ENCODE measurements at regions not wholly inside any gene's neighbourhood (a gene's known extent, or its start where the extent isn't known, plus 50 kb on each side); places are given as distances from the start of the nearest gene placed in this dataset.
"Not testable (repeated sequence)": the region's sequence is repeated elsewhere in the genome, so short reads cannot be mapped to it uniquely, and the experiment has no call there.

DNA sequence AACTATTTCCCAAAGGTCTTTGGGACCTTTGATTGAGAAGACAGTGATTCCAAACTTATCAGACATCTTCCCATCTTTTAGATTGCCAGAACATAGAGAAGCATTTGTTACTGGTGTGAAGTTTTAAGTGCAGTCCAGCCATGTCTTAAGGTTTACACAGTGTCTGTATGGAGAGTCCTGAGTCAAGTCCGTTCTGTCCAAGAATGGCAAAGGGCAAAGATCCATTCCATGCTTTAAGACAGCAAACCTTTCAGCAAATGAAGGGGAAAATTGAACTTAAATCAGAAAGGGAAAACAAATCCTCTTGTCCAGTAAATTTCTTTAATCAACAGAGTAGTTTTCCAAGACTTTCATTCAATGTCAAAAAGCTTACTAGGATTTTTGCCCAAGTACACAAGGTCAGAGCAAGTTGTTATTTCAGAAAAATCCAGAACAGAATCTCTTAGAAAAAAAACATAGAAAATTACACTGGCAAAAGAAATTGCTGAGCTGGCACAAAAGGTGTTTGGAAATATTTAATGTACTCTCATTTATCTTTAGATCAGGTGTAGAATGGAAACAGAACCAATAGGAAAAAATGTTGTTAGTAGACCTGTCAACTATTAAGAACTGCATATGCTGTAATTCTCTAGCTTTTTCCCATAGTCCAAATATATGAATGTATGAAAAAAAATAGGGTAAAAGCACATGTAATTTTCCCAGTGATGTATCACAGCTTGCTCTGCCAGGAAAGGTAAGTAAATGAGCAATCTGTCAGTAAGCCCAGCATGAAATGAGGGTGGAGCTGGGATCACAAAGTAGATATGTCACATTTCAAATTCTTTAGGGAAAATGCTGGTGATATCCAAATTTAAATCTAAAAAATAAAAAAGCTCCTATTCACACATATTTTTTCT is 1099.9 kb downstream of the TUSC7 start:
- DNase-seq: no peak

DNA sequence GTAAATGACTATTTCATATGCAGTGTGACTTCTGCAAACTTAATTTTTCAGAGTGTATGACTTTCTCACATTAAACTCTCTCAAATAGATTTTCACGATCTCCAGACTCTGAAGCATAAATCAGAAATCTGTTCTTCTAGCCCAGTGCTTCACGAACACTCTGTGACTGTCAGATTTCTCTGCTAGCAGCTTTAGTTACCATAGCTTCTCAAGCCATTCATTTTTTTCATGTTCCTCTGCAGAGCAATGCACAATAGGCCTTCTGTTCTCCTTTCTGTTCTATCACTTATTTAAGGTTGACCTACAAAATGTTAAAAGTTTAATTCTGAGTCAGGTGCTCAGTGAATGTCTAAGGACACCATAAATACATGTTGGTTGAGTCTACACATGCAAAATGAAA is 1102.2 kb downstream of the TUSC7 start:
- DNase-seq: no peak

DNA sequence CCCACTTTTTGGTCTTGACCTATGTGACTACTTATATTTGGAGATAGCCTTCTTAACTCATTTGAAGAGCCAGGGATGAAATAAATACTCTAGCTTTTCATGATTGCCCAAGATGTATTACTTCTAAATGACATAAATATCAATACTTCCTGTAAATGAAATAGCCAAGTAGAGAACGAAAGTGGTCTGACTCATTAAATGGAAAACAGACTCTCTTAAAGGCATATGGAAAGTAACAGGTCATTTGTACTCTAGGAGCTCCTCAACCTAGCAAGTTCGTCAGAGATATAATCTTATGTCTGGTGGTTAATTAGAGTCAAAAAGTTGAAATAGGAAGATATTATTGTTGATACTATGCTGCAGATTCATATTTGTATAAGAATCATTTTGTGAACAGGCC is 1105.4 kb downstream of the TUSC7 start:
- no peak for DNase-seq

DNA sequence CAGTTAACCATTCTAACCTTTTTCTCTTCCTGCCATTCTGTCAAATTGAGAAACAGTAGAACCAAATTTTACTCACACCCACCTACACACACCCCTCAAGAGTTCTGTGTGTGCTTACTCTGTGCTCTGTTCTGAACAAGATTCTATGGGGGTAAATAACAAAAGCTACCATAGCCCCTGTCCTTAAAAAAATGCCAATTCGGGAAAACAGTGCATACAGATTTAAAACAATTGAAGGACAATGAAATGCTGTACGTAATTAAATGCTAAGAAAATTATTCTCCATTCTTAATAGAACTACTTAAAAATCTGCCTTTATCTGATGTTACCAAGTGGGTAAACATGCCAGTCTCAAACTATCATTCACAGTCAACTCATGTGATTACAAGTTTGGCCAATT is 1107.5 kb downstream of the TUSC7 start:
- DNase-seq: no peak

DNA sequence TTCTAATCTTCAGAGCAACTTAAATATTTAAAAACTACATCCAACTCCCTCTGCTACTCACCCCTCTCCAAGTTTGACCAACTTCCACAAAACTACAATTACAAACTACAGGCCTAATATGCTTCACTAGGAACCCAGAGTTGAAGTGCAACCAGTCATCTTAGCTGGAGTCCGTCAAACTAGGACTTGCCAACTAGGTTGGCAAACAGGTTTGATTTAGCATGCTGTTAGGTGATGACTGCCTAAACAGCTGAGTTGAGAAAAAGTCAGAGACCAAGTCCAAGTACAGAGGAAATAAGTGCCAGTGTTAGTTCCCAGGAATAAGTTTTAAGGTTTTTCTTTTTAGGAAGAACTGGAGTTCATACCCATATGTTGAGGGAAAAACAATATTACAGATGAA is 1109.0 kb downstream of the TUSC7 start:
- DNase-seq: no peak

DNA sequence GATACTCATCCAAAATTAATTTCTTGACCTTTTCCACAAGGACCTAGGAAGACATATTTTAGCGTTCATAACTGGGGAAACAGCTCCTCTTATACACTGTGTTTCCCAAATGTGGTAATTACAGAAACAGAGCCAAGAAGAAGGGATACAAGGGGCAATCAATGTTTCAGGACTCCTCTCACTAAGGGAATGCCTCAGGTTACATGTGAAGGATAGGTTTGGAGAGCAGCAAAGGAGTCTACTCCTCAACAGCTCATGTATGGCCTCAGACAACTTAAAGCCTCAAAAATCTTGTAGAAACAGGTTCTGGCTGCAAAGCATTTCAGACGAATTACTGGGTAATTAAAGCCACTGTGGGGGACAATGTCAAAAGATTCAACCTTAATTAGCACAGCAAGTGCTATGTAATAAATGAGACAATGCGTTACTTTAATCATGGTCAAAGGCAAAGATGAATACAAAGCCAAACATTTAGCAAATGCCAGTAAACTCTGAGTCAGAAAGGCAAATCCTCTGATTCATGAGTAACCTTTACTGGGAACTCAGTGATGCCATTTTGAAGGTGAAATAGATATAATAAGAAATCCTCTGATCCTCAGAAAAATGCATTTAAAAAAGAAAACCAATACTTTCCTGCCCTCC is 1111.2 kb downstream of the TUSC7 start:
- no peak for DNase-seq

DNA sequence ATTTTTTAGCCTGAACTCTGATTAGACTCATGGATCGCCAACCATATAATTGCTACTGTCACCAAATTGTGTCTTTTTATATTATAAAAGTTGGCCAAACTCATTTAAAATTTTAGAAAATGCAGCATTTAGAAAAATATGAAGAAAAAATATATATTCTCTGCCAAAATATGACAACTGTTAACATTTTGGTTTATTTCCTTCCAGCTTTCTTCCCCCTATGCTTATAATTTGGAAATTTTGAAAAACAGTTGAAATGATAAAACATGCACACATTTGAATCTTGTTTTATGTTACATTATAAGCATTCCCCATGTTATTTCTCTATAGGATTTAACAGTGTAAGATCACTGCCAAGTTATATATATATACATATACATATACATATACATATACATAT is 1112.8 kb downstream of the TUSC7 start:
- DNase-seq: no peak

DNA sequence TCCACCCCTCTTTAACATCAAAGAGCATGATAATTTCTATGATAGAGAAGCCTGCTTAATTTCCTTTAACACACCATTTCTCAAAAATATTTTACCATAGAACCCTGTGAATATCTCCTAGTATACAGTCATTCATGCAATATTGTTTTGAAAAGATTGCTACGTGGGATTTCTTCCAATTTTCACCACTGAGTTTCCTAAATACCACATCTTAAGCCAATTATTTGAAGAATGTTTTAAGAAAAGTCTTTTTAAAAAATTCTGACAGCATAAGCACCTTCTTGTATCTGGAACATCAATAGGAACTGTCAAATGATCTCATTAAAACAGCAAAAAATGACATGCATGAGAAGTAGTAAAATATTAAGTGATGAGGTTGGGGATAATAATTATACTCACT is 1126.7 kb downstream of the TUSC7 start:
- DNase-seq: no peak

DNA sequence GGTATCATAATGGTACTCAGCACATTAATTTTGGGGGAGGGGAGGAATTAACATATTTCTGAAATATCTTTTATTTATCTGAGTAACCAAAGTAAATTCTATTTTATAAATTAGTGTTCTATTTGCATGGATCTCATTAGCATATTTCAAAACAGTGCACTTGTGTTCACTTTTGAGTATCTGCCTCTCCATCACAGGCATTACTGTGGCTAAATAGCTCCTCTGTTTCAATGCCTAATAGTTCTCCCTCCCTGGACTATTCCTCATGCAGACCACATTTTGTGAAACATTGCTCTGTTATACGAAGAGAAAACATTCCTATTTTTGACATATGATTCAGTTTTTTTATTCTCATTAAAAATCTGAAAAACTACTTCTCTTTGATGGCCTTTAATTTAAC is 1127.8 kb downstream of the TUSC7 start:
- no peak for DNase-seq

DNA sequence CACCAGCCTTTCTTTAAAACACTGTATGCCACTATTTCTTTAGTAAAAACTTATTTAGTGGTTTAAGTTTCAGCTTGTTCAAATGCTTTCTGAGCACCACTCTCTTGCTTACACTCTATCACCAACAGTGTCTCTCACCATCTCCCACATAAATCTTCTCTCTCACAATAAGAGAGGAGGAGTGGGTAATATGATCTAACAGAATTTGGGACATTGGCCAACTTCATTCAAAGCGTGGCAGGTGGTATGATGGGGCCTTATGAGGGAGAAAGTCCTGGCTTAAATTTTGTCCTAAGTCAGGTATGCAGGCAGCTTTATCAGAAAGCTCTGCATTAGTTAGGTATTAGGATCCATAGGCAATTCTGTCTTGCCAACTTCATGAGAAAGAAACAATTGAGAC is 1132.5 kb downstream of the TUSC7 start:
- no peak for DNase-seq

DNA sequence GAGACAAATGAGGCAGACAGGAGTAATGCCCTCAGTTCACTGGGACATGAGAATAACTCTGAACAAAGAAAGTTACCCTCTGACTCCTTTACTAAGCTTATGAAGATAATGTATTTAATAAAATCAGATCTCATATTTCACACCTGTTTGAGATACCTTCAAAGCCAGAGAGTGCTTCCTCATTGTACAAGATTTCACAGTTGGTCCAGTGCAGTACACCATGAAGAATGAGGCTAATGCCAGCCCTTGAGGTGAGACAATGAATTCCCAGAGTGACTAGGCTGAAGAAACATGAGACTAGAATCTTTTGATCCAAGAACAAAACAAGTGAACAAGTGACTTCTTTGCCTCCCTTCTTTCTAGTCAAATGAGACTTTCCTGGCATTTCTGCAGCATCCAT is 1133.8 kb downstream of the TUSC7 start:
- DNase-seq: no peak

DNA sequence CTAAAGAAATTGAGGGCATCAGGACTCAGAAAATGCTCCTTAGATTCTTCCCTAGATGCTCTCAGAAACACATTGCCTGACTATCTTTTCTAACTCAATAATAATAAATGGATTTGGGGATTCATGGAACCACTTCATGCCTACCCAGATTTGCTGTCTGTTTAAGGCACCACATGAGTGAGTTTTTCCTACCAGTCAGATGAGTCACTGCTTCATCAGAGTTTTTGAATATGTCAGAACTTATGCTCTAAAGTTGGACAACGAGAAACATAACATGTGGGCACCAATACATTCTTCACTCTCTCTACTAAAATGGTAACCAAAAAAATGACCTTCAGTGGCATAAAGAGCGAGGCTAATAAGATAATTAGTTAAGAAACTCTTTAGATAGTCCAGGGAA is 1135.1 kb downstream of the TUSC7 start:
- DNase-seq: no peak

DNA sequence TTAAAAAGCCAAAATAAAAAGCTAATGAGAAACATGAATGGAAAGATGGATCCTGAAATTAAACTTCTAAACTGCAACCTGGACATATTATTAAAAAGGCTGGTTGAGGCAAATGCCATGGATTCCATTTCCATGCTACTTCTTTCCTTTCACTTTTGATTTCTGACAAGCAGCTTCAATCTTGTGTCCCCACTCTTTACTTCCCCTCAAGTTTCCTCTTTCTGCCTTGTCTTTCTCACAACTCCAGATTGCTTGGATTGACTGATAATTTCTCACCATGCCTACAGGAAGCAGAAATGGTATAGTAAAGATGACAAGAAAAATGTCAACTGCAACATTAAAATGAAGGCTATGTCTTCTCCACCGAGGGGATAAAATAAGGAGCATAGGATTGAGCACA is 1136.7 kb downstream of the TUSC7 start:
- no peak for DNase-seq

DNA sequence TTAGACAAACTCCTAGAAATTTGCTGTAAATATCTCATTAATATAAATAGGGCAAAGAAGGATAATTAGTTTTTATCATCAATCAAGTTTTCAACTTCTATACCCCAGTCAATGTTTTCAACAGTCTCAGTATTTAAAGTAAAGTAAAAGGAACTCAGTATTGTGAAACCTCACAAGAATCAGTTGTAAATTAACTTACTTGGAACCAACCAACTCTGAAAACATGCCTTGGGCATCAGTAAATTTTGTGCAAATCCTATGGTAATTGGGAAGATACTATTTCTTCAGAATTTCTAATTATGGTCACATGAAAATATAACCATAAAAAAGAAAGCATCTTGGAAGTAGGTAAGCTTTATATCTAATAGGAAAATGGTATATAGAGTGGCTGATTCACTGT is 1139.0 kb downstream of the TUSC7 start:
- DNase-seq: no peak

DNA sequence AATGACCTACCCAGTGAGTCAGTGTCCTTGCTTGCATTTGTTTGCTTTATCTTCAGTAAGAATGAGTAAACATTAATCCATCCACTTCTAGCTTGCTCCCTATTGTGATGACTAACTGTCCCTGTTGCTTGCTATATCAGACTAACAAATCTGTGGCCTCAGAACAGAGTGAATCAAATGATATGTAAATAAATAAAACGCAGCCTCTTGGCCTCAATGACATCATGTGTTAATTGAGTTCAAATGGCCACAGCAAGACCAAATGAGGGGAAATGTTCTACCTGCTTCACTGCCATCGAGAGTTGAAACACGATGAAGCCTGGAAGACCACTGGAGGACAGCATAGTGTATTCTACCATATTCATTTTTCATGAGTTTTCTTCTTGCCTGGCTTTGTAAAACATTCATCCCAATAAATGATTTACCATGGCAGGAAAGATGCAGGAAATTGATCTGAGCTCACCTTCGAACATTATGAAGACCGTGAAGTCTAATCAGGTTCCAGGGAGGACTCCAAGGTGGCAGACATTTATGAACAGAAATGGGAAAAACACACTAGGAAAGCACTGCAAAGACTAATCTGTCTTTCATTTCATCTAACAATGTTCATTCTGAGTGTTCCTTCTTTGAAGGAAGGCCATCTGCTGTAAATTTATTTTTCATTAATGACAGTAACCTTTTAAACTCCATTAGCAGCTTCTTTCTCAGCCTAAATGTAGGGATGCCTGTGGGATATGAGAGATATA is 1144.5 kb downstream of the TUSC7 start:
- DNase-seq: no peak

DNA sequence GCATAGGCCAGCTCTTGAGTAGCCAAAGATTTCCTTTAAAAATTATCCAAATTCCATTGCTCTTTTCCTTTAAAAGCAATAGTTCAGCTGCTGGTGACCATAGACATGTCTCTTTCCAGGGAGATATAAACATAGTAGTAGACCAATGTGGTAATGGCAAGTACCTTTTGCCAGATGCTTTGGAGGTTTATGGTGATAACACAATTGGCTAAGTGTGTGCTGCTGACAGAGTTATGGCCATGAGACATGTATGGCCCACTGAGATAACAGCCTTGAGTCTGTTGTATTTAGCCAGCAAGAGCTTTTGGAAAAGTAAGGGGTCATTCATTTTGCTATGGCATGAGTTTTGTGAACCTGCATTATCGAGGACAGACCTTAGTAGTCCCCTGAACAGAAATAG is 1146.8 kb downstream of the TUSC7 start:
- no peak for DNase-seq

DNA sequence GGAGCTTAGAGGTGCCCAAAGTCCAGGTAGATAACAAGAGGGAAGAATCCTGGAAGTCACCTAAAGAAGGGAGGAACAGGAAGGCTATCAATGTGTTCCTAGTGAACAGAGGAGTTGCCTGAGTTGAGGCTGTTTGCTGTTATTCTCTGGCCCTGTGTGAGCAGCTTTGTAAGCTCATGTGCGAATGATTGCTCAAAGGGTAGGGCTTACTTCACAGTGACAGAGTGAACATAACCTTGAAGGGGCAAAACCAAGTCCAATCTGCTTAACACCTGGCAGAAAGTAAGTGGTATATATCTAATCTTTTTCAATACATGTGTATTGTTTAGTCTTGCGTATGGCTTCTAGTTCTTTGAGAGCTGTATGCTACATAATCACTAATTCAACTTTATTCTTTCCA is 1153.6 kb downstream of the TUSC7 start:
- no peak for DNase-seq

DNA sequence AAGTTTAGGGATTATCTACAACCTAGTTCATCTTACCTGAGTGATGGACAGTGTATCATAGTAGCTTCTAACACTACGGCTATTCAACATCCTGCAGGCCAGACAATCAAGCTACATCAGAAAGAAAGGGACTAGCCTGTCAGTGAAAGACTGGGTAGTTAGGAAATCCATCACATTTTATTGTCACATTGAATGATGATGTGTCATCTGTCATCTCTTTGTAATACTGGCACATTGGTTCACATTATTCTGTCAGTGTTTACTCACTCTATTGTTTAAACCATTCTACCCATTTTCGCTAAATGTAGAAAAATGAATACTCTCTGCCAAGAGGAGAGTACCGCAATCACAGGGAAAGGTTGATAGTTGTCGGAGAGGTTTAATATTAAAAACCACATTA is 1155.8 kb downstream of the TUSC7 start:
- DNase-seq: no peak

DNA sequence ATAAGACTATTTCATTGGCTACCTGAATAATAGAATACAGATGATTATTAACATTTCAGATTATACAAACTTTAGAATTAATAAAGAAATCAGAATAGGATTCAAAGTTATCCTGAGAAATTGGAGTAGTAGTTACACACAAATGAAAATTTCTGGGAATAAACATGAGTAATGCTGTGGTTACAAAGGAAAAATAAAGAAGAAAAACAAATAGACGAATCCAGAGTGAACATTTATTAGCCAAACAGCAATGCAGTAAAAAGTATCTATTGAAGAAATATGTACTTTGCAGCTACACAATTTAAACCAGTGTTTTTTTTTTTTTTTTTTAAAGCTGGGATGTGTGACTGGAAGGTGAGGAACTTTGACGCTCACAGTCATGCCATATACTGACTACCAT is 1159.2 kb downstream of the TUSC7 start:
- DNase-seq: no peak

DNA sequence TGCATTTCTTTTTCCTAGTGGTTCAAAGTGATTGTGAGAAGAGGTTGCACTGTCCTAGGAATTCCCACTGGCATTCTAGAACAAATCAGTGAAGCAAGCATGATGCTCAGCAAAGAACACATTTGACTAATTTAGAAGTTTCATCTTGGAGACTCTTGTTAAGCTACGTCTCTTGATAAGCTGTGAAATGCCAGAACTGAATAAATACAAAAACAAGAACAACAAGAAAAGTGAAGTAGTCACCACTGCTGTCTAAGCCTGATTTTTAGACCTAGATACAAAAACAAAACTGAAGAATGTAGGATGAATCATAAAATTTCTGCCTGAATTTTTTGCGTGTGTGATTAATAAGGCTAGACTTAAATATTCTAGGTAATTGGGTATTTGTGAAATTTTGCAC is 1162.4 kb downstream of the TUSC7 start:
- DNase-seq: no peak

DNA sequence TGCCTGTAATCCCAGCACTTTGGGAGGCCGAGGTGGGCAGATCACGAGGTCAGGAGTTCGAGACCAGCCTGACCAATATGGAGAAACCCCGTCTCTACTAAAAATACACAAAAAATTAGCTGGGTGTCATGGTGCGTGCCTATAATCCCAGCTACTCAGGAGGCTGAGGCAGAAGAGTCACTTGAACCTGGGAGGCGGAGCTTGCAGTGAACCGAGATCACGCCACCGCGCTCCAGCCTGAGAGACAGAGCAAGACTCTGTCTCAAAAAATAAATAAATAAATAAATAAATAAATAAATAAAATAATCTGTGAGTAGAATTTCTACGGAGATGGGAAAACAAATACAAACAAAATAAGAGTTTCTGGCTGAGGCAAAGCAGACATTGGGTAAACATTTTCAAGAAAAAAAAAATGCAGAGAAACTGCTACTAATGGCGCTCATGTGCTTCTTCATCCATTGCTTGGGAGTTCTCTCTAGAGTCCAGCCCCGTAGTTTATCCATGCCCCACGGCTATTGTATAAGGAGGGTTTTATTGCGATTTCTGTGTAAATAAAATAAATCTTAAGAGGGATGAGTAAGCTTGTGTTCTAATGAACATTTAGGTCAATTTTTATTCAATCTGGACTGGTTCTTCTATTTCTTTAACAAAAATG is 1161.9 kb downstream of the IGSF11 start:
- DNase-seq: not testable (repeated sequence)

DNA sequence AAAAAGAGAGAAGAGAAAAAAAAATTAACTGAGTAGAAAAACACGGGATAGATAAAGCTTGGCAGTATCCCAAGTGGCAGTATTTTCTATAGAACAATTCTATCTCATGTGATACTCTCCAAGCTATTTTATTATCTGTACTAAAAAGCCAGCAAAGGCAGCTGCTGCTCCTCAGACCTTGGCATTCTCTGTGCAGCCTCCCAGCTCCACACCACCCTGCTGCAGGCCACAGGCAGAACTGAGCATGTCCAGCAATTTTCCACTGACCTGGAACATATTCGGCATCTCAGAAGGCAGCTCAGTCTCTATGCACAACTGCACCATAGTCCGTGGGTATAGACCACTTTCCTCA is 1161.4 kb downstream of the IGSF11 start:
- no peak for DNase-seq

DNA sequence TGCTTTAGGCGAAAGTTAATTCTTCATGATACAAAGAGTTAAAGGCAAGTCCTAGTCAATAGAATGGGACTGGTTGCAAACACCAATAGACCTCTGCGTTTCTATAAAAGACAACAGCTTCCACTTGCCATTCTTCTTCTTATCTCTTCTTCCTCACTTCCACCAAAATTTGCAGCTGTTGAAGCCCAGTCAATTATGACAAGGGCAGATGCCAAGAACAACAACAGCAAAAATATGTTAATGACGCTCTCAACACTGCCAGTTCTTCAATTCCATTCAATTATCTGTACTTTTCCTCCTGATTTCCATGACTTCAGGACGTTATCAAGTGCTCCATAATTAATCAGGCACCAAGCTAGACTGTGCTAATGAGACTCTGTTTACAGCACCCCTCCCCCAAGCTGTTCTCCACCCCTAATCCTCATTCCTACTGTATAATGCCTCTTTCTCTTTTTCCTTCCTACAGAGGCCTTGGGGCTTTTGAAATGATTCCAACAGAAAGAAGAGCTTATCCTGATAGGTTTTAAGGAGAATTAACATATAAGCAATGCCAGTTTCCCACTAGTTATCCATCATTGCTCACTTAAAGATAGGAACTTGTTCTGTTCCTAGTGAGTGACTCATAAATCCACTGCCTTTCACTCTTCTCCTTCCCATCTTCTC is 1160.5 kb downstream of the IGSF11 start:
- DNase-seq: no peak
